ENCODE measurements at regions not wholly inside any gene's neighbourhood (a gene's known extent, or its start where the extent isn't known, plus 50 kb on each side); places are given as distances from the start of the nearest gene placed in this dataset.
"Not testable (repeated sequence)": the region's sequence is repeated elsewhere in the genome, so short reads cannot be mapped to it uniquely, and the experiment has no call there.

DNA sequence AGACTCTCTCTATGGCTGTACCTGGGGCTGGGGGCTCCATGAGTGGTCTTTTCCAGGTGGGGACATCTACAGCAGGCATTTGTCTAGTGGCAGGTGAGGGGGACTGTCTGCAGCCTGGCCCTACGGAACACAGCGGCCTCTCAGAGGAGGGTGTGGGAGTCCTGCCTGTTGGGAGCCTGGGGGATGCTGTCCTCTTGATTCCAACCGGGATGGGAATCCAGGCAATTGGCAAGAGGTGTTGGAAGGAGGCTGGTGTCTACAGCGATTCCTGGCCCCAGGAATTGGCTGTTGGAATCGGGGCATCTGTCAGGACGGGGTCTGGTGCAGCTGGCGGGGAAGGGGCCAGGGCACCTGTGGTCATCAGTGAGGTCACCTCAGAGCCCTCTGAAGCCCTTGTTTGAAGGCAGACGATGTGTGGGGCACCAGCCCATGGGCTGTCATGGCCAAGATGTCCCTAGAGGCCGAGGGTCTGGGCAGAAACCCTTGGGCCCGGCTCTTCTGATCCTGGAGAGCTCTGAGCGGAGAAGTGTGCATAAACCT lies 386.3 kb downstream of the TMEM121 start:
- DNase-seq: no peak

DNA sequence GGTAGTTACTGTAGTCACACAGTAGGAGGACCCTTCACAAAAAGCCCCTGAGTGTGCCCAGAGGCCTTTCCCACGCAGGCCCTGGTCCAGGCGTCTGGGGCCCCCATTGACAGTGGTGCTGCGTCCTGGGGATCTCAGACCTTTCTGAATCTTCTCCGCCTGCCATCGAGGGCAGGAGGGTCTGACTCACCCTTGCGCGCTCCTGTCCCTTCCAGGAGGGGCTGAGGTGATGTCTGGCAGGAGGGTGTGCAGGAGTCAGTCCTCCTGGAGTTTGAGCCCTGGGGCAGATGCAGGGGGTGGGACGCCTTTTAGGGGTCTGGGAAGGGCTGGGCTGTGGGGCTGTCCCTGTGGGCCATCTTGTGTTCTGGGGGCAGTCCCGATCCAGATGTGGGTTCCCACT lies 386.8 kb downstream of the TMEM121 start:
- DNase-seq: no peak

DNA sequence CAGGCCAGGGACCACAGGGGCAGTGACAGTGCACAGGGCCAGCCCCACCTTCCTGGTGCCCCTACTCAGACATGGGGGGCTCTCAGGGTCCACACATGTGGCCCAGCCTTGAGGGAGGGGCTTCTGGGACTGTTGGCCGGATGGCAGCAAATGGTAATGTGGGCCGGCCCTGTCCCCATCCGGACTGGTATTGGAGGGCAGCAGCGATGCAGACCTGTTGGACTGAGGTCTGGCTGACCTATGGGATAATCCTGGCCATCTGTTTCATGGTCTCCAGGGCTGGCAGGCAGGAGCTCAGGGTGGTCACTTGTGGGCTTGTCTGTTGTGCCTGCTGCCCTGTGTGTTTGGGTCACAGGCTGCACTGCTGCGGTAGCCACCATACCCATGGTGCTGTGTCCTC lies 387.5 kb downstream of the TMEM121 start:
- no peak for DNase-seq

DNA sequence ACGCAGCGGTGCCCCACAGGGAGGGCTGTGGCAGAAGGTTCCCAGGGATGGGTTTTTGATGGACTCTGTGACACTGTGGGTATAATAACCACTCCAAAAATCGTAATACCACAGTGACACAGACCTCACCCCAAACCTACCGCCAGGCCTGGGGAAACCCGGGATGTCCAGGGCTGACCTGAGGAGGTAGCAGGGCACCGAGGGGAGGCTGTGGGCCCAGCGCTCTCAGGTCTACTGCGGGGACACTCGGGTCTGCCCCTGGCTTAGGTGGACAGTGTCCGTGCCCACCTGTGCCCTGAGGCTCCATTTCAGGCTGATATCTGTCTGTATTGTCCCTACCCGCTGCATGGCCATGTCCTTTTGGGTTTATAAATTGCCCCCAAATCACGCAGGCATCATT lies 387.9 kb downstream of the TMEM121 start:
- DNase-seq: not testable (repeated sequence)

DNA sequence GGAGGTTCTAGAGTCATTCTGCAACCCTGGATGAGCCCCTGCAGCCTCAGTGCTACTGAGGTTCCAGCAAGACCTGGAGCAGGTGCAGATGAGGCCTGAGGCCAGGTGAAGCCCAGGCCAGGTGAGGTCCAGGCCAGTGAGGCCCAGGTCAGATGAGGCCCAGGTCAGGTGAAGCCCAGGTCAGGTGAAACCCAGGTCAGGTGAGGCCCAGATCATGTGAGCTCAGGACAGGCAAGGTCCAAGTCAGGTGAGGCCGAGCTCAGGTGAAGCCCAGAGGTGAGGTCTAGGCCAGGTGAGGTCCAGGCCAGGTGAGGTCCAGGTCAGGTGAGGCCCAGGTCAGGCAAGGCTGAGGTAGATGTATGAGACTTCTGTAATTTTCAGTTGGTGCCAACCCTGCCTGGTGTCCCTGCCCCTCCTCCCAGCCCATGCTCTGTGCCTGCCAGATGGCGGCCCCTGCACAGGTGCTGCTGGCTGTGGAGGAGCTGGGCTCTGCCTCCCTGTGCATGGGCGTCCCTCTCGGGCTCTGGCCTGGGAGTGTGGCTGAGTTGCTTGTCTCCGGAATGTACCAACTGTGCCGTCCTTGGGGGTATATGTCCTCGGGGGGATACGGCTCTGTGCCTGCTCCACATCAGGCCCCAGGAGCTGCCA lies 388.5 kb downstream of the TMEM121 start:
- DNase-seq: no peak

DNA sequence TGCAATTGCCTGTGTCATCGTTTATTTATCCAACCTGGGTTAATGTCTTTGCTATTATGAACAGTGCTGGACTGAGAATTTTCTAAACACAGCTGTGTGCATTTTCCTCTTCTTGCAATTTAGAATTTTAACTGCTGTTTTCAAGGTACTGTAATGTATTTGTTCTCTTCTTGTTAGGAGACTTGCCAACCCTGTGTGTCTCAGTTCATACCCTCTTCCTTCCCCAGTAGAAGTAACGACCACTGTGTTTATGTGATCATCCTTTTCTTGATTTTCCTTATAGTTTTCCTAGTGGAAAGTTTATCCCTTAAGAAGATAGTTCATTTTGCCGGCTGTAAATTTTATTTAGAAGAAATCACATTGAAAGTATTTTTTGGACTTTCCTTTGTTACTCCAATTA lies 389.2 kb downstream of the TMEM121 start:
- not testable (repeated sequence) for DNase-seq

DNA sequence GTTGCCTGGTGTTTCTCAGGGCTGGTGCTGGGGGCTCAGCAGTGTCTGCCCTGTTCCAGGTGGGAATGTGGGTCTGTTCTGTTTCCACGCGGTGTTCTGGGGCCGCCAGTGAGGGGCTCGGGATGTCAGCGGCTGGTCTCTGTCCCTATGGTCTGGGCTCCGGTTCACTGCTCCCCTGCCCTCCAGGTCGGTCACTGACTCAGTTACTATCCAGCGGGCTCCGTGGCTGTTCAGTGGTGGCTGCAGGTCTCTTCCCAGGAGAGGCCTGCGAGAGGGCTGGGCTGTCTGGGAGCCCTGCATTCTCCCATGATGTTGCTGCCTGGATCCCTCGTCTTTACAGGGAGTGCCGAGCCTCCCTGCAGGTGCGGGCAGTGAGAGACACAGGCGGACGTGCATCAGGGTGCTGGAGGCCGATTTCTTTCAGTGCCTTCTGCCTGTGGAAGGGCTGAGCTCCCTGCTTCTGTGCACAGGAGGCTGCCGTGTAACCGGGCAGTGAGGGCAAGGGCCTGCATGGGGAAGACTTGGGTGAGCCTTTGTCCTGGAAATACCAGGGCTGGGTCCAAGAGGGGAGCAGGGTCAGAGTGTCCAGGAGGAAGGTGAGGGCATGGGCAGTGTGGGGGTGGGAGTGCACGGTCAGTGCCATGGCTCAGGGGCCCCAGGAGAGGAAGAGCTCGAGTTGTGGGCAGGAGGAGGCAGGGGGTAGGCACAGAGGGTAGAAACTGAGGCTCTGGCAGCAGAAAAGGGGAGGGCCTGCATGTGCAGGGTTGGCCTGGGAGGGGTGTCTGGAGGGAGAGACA lies 391.0 kb downstream of the TMEM121 start:
- not testable (repeated sequence) for DNase-seq

DNA sequence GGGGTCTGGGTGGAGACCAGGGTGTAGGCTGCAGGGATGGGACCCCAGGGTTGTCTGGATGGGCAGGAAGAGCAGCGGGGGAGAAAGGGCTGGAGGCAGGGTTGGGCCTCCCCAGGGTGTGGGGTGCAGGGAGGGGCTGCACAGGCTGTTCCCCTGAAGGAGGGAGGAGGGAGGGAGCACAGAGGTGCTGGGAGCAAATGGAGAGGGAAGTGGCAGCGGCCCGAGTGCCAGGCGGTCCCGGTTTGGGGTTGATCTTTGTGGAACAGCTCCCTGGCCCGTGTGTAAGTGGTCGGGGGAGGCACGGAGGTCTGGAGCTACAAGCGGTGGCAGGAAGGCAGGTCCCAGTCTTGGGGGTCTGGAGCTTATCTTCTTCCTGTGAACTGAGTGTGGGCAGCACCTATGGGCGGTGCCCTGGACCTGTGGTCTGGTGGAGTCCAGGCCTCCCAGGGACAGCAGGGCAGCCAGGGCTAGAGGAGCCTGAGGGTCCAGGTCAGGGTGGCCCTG lies 391.6 kb downstream of the TMEM121 start:
- DNase-seq: no peak

DNA sequence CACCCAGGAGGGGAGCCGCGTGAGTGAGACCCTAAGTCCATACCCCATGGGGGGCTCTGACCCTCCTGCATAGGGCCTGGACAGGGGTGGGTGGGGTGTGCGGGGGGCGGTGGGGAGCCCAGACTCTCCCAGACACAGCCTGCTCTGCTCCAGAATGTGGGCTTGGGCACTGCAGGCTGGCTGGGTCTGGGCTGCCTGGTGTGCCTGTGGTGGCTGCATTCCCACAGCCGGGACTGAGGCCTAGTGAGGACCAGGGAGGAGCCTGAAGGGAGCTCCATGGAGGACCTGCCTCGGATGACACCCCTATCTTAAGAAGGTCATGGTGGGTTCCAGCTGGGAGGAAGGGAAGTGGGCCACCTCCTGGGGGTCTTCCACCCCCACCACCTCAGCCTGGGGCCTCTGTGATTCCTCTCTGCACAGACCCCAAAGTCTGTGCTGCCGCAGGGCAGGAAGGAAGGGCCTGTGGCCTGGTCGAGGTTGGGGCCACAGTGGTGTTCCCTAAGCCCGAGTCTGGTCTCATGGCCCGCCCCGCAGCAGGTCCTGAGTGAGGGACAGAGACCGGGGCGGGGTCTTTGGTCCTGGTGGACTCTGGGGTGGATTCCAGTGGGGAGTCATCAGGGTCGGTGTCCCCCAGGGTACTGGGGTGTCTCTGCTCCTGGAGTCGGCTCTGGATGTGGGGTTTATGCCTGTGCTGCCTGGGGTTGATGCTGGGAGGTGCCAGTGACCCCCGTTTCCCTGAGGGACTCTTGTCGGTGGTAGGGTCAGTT lies 392.3 kb downstream of the TMEM121 start:
- DNase-seq: no peak

DNA sequence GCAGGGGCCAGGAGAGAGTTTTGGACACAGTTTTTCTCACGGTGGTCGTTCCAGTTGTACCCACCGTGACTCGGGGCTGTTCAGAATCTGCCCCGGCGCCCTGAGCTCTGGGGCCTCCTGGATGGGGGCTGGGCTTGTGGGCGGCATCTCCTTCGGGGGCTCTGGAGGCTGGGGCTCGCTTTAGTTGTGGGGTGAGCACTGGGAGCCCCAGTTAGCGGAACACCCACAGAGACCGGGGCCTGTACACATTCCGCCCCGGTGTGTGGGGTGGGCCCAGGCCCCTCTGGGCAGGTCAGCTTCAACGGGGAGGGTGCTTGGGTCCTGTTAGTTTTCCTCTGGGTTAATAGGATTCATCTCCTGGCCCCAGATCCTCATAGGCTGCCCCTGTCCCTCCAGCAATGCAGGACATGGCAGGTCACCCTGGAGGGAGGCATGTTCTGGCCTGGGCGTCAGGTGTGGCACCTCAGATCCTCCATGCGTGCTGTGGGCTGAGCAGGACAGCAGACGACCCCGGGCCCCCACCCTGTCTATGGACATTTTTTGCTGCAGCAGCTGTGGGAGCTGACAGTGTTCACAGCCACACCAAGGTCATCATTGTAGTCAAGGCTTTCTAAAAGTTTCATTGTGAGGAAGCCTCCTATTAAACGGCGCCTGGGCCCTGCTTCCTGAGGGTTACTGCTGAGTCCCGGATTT lies 393.2 kb downstream of the TMEM121 start:
- no peak for DNase-seq

DNA sequence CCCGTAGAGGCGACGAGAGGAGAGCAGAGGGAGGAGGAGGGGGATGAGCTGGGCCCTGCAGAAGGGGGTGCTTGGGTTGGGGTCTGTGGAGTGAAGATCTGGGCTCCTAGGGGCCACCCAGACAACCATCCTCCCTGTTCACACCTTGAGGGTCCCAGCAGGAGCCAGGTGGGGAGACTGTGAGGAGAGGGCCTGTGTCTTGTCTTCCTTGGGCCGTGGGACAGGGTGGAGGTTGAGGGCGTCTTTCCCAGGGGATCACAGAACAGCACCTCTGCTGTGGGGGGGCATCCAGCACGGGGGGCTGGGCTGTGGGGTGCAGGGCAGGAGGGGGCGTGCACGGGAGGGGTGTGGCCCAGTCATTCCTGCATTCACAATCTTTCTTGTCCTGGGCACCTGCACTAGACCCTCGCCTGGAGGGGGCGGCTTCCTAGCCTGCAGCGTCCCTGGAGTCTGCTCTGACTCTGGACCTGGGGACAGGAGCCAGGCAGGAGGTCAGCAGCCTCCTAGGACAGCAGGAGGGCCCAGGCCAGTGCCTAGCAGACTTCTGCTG lies 393.8 kb downstream of the TMEM121 start:
- not testable (repeated sequence) for DNase-seq

DNA sequence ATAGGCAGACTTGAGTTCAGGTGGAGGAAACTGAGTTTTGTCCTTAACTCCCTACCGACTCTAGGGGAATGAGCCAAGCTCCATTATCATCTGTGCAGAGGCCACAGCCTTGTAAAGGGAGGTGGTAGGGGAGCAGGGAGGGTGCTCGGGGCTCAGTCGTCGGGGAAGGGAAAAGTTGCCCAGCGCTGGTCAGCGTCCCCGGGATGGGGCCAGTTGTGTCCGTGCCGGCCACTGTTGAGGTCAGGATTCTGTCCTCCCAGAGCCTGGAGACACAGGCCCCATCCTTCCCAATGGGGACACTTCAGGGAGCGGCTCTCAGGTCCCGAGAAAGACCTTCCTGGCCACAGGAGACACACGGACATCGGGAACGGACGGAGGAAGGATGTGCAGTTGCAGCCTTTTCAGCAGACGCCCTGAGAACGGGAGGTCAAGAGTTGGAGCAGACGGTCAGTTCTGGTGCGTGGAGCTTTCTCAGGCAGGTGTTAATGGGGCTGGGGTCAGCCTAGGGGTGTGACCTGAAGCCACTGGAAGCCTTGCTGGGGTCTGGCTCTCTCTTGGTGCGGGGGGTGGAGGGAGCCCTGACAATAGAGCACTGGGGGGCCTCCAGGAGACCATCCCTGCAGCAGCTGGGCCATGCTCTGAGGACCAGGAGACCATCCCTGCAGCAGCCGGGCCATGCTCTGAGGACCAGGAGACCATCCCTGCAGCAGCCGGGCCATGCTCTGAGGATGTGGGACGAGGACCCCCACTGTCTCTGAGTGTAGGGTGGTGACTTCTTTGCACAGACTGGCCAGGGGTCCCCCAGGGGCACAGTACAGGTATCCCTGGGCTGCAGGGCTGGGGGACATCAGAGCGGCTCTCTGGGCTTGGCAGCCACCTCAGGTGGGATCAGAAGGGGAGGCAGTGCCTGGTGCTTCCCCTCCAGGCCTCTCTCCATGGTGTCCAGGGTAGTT lies 394.7 kb downstream of the TMEM121 start:
- not testable (repeated sequence) for DNase-seq

DNA sequence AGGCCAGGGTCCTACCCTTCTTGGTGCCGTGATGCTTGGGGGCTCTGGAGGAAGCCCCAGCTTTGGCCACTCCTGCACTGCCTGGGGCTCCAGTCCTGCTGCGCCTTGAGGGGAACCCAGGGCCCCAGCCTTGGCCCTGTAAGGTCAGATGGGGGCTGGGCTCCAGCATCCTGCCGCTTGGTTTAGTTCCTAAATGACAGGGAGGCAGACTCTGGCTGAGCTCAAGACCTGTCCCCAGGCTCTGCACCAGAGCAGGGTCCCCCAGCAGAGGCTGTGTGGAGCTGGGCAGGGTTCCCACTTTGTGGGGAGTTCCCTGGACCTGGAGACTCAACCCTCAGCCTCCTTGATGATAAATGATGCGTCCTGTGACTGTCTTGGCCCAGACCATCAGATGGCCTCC lies 395.4 kb downstream of the TMEM121 start:
- DNase-seq: not testable (repeated sequence)

DNA sequence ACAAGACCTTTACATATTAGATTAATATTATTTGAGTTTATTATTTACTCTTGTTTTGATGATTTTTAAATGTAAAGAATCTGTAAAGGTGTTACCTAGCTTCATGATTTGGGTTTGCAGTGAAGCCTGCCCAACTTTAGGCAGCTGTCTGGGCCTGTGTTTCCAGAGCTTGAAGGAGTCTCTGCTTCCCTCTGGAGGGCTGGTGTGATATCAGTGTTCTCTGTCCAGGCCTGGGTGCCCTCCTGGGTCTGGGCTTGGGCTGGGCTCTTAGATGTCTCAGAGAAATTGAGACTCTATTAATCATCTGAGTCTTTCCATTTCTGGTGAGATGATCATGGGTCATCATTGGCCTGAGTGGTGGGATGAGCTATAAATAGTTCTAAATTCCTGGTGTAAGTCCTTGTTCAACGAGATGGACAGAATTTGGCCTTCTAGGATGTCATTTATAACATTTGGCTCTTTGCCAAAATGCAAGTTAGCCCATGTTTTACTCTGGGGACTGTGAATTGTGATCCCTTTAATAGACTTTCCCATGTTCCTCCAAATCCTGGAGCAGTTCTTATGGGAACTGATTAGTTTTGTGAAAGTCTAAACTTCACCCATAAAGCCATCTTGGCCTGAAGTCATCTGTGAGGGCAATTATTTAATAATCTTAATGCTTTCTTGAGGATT lies 397.3 kb downstream of the TMEM121 start:
- DNase-seq: not testable (repeated sequence)

DNA sequence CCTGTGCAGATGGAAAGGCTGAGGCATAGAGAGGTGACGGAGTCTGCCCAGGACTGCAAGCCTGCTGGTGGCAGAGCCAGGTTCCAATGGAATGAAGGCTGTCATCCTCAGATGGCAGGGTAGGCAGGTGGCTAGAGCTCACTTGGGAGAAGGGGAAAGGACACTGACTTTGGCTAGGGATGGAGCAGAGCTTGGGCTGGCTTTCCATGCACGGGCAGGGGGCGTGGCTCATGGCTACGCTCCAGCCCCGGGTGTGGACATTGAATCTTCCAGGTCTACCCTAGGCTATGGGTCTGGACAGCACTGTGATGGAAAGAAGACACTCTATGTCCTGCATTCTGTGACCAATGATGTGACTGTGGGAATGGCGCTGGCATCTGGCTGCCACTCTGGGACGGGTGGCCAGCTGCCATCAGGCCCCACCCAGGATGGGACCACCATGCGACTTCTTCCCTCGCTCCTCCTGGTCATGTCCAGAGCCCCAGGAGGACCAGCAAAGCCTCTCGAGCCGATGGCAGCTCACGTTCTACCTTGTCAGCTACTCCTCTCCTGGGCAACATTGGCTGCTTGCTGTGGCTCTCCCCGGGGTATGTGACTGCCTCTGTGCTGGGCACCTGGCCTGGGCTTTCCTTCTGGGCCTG lies 398.7 kb downstream of the TMEM121 start:
- no peak for DNase-seq

DNA sequence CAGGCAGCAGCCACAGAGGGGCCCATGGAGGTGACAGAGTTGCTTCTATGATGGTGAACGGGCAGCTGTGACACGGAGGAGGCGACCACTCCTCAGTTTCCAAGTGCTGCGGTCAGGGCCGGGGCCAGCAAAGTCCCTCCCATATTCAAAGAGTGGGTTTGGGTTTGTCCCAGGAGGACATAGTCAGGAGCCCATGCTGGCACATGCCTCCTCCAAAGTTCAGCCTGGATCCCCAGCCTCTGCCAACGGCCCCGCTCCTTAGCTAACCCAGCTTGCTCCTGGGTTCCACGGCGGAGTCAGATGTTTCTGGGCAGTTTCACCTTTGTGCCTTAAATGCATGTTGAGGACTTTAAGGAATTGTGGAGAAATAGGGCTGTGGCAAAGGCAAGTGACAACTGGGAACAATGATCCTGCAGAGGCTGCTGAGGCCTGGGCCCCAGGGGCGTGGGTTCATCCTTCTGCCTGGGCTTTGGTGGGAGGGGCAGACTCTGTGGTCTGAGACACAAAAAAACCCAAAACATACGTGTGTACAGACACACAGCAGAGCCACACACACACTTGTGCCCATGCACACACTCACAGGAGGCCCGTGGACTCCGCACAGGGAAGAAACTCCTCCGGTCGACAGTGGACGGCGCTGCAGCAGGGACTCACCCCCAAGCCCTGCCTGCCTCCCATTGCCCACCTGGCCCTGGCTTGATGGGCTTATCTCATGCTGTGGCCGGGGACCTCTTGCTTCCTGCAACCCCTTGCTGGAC lies 399.4 kb downstream of the TMEM121 start:
- DNase-seq: no peak

DNA sequence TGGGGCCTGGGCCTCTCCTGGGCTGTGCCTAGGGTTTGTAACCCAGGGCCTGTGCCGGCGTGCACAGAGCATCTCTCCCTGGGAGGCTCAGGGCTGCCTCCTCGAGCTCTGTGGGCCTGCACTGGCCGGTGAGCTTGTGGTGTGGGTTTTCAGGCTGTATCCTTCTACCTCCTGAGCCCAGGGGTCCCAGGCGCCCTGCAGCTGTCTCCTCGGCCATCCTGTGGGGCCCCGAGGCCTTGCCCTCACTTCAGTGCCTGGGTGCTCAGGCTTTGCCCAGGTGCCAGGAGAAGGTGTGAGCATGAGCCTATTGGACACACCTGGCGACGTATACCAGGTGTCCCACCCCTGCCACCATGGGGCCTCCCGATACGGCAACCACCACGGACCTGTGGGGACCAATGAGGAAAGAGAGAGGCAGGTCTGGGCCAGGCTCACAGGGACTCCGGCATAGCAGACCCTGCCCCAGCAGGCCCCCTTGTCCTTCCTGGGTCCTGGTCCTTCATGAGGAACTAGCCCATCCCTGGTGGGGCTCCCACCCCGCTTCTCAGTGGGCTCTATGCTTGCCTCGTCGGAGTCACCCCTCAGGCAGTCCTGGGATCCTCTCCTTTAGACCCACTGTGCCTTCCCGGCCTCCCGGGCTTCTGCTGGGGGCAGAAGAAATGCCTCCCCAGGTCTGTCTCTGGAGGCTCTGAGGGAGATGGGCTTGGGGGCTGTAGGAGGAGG lies 400.2 kb downstream of the TMEM121 start:
- DNase-seq: no peak

All from stimulated activated CD4-positive, alpha-beta T cell treated with anti-CD3 and anti-CD28 coated beads, Interleukin-2, amount 100 ng/mL, for 24 hours (primary cell).